ENCODE measurements at regions not wholly inside any gene's neighbourhood (a gene's known extent, or its start where the extent isn't known, plus 50 kb on each side); places are given as distances from the start of the nearest gene placed in this dataset.

DNA sequence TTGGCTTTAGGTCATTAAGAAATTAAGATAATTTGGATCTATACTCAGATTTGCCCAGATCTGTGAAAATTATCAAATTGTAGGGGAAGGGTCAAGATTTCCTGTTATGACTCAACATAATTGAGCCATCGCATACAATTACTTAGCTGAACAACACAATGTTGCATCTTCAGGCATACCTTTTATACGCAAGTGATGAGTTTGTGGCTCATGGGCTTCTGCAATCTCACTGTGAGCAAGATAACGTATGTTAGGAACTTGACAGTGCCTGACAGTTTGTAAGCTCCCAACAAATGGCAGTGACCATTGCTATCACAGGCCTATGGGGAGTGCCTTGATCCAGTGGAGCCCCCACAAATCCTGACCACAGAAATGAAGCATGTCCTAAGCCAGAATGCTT, 199.7 kb downstream of the BCAT1 start:
- no peak overlapping the region for H3K4me3 ChIP-seq (ENCODE audit: low read length)
- TF ChIP-seq CTCF (conservative IDR thresholded peaks at IDR 0.05; ENCODE audit: low read depth, low read length): no peak
- no peak for DNase-seq (ENCODE audit: low read depth)

GRCh38 chr12:24748326-24748725, 200.6 kb downstream of the BCAT1 start:
- TF ChIP-seq CTCF (conservative IDR thresholded peaks at IDR 0.05; ENCODE audit: low read depth, low read length): no peak
- no peak overlapping the region for H3K4me3 ChIP-seq (ENCODE audit: low read length)
- no peak for DNase-seq (ENCODE audit: low read depth)

- H3K4me3 ChIP-seq (ENCODE audit: low read length): no peak overlapping the region
- no peak for TF ChIP-seq CTCF (conservative IDR thresholded peaks at IDR 0.05; ENCODE audit: low read depth, low read length)
- no peak for DNase-seq (ENCODE audit: low read depth)
Observed at GRCh38 chr12:24746864-24747263, 202.0 kb downstream of the BCAT1 start.

DNA sequence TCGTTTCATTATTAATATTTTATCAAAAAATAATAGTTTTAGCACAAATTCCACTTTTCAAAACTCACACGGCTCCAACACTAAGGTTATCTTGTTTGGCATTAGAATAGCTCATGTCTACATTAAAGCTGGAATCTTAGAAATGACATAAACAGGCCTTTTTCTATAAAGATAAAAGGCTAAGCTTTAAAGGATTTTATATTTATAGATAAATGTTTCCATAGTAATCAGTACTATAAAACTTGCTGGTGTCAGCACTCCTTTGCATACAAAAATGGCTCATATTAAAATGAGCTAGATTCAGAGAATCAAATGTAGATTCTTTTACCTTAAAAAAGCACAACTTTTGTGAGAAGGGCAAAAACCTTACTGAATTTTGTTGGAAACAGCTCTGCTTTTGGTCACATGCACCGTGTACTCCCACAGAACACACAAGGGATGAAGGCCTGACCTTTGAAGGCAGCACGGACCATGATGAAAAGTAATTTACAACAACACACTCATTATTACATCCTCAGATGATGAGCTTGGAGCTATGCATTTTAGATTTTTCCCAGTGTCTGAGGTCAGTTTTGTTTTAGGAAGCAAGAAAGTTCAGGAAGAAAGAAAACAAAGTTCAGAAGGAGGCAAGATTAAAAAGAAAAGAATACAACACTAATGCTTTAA, 202.8 kb downstream of the BCAT1 start:
- no peak for TF ChIP-seq CTCF (conservative IDR thresholded peaks at IDR 0.05; ENCODE audit: low read depth, low read length)
- no peak for DNase-seq (ENCODE audit: low read depth)

DNA sequence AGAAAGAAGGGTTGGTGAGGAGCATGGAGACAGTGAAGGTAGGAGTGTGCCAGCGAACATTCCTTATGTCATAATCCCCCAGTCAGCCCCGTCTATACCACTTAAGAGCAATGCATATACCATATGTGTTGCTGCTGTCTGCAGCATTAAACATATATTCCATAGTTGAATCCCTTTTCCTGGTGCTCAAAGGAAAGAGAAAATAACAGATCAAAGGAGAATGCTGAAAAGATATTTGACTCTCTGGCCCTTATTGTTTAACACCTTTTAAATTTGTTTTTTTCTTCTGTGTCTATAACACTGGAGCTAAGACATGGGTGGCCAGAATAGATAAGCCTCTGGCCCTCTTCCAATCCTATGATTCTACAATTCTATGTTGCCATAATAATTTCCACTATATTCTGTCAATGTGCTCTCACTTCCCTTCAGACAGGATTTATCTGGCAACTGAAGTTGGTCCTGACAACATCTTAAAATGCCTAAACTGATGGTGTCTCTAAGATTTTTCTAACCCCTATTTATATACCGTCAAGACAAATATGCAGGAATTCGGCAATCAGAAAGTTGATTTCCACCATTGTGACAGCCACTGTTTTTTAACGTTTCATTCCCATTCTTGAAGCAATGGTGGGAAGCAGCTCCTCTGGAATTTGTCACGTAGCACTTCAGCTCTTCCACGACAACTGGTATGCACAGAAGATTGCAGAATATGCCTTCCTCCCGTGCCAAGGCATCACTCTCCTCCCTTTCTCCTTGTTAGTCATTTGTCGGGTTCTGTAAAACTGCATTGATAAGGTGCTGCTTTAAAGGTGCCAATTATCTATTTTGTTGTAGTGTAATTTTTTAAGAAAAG, 204.7 kb downstream of the BCAT1 start:
- H3K4me3 ChIP-seq (ENCODE audit: low read length): no peak overlapping the region
- no peak for TF ChIP-seq CTCF (conservative IDR thresholded peaks at IDR 0.05; ENCODE audit: low read depth, low read length)
- no peak for DNase-seq (ENCODE audit: low read depth)

More for the DNA sequence above, 202.8 kb downstream of the BCAT1 start:
- H3K4me3 ChIP-seq (ENCODE audit: low read length): no peak overlapping the region

GRCh38 chr12:24742378-24742777, 206.5 kb downstream of the BCAT1 start:
- no peak for DNase-seq (ENCODE audit: low read depth)
- H3K4me3 ChIP-seq (ENCODE audit: low read length): no peak overlapping the region

More at GRCh38 chr12:24742378-24742777, 206.5 kb downstream of the BCAT1 start:
- no peak for TF ChIP-seq CTCF (conservative IDR thresholded peaks at IDR 0.05; ENCODE audit: low read depth, low read length)
